ELR (cell line): ENCODE measurements at regions not wholly inside any gene's neighbourhood (a gene's known extent, or its start where the extent isn't known, plus 50 kb on each side); places are given as distances from the start of the nearest gene placed in this dataset.
"Not testable (repeated sequence)": the region's sequence is repeated elsewhere in the genome, so short reads cannot be mapped to it uniquely, and the experiment has no call there.

ENCODE experiments used
- DNase-seq: peaks from one replicate; pipeline ENCODE4 v3.0.0-alpha.2; 2015; ENCODE audit warnings: low read depth

- DNase-seq: not testable (repeated sequence)
These were observed 767.0 kb downstream of the ADCYAP1 start for GRCh38 chr18:1671710-1672109.

DNA sequence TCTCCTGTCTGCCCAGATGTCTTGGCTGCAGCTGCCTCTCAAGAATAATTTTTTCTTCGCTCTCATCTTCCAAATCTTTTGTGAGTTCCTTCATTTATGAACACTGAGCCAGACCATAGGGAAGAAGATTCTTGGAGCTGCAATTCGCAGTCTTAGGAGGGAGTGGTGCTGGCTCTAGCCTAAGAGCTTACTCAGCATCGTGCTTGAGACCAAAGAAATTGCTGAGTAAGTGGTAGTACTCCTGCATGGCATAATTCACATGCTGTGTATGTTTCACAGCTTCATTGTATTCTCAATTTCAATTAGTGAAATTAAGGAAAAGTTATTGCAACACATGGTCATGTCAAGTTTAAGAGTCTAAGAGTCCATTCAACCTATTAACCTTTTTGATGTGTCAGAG lies 771.7 kb downstream of the ADCYAP1 start:
- DNase-seq: no peak

DNA sequence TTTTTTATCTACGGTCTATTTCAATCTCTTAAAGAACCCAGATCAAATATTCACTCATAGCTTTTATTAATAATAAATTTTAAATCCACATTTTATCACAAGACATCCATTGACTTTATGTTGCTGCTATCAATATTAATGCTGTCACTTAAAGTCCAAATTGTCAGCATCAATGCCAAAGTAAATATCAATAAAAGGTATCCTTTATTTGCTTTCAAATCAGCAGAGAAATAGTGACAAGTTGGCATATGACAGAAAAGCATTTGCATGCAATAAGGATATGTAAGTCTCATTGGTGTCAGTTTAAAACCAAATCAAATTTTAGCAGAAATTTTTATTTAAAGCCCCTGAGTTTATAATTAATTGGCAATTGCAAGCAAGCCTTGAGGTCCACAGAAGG lies 775.4 kb downstream of the ADCYAP1 start:
- no peak for DNase-seq

DNA sequence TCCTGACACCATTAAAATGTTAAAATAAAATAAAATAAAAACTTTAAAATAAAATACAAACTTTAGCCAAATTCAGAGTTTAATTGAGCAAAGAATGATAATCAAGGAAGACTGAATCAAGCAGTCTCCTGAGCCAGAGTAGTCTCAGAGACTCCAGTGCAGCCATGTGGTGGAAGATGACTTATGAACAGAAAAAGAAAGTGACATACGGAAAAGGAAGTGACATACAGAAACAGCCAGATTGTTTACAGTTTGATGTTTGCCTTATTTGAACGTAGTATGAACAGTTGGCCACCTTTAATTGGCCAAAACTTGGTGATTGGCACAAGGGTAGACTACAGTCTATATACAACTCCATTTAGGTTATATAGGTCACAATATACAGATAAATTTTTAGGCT lies 787.2 kb downstream of the ADCYAP1 start:
- DNase-seq: no peak

DNA sequence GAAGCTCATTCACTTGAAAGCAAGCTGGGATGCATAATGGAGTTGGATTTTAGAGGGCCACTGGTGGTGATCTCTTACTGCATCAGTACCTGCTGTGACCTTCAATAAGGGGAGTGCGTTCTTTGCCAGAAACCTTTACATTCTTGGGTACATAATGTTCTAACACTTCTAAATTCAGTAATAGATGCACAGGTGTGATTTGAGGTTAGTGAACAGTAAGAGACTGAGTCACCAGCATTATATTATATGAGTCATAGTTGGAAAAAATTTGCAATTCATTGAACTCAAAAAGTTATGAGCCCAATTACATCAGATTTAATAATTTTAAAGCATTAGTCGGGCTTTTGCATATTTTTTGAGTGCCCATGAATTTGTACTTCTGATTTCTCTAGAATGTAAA lies 803.3 kb downstream of the ADCYAP1 start:
- no peak for DNase-seq

DNA sequence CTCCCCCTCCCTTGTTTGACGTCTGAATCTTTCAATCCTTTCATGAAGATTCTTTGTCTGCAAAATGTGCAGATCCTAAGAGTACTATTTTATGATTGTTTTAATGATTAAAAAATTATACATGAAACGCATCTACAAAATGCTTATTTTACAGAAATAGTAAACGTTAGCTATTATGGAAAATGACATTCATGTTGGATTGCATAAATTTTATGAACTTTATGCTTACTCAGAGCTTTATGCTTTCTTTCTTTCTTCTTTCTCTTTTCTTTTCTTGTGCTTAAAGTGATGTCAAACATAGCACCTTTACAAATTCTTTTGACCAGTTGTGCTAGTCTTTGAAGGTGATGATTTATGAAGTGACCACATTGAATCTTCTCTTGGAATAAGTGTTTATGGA lies 805.4 kb downstream of the ADCYAP1 start:
- no peak for DNase-seq

DNA sequence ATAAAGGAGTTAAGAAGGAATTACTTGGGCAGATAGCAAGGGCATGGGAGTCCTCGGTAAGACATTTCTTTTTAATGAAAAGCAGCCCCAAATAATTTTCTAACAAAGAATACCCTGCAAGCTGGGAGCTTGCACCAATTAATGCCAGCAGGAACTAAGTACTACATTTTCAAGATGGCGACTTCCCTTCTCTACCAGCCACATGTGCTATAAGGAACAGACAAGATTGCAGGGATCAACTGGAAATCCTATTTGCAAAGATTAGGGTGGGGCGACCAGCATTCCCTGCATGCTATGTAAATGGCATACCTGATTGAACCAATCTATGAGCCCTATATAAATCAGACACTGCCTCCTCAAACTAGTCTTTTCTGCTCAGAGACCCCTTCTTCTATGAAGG lies 827.5 kb downstream of the ADCYAP1 start:
- DNase-seq: no peak

GRCh38 chr18:1746131-1746530 lies 825.2 kb downstream of the METTL4 start:
- no peak for DNase-seq

- no peak for DNase-seq
These were observed 820.1 kb downstream of the METTL4 start for GRCh38 chr18:1751249-1751648.

- DNase-seq: peak; percentile 8
These were observed 810.4 kb downstream of the METTL4 start for GRCh38 chr18:1760901-1761300.

- no peak for DNase-seq
These were observed 797.0 kb downstream of the METTL4 start for GRCh38 chr18:1774261-1774660.

DNA sequence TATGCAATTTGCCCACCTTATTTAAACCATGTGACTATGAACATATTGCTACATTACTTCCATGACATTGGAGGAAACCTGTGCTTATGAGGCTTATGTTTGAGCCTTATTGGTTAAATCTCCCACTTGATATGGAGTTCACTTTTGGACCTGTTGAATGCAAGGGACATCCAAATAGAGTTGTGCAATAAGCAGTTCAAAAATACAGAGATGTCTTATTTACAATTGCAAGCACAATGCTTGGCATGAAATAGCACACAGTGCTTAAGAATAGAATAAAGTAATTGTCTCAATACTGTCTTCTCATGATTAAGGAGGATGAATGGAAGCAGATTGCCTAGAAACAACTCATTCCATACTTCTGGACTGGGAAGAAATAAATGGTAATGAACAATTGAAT lies 793.5 kb downstream of the METTL4 start:
- no peak for DNase-seq

DNA sequence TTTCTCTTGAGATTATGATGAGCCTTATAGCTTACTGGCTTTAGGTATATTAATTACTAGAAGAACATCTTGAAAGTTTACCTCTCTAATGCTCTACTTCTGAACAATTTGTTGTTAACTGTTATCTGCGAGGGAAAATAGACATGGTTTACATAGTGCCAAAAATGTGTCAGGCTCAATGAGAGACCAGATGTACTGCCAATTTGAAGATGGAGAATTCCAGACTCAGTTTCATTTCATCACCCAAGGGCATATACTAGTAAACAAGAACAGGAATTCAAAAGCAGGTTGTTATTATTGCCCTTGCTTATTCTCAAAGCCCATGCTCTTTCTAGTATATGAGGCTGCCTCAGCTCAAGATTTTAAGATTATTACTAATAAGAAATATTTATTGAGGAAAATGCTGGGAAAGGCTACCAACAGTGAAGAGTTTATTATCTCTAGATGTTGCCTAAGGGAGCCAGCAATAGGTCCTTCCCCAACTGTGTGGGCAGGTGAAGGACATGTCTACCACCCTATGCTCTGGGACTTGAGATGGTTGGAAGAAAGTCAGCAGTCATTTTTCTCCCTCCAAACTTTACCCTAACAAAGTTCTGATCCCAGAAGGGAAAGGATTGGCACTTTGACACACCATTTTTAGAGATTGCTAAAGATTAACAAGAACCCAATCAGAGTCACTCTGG lies 792.7 kb downstream of the METTL4 start:
- DNase-seq: no peak

DNA sequence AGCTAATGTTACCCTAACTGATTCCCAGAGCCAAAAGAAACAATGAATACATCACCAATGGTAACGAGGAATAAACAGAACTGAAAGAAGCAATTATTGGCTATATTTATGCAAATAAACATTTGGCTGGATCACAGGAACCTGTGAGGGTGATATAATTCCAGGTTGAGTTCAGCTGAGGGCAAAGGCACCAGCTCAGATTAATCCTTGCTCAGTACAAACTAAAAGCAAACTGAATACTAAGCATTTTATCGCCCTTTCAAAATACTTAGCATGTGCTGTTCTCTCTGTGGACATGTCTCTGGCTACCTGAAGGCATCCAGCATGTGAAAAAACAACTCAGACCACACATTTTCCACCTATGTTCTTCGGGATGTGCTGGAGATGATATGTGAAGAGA lies 791.7 kb downstream of the METTL4 start:
- no peak for DNase-seq

- DNase-seq: no peak
These were observed 787.2 kb downstream of the METTL4 start for GRCh38 chr18:1784113-1784512.

DNA sequence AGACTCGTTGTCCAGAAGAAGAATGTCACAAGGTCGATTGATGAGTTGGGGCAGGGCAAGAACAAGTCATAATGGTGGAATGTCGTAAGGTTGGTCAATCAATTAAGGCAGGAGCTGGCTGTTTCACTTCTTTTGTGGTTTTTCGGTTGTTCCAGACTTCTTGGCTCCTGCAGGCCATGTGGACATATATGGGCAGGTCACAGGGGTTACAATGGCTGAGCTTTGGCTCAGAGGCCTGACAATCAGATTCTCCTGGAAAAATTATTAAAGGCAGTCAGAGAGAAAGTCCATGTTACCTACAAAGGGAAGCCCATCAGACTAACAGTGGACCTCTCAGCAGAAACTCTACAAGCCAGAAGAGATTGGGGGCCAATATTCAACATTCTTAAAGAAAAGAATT lies 785.3 kb downstream of the METTL4 start:
- not testable (repeated sequence) for DNase-seq

GRCh38 chr18:1796636-1797035 lies 774.7 kb downstream of the METTL4 start:
- DNase-seq: no peak

GRCh38 chr18:1797235-1797634 lies 774.1 kb downstream of the METTL4 start:
- no peak for DNase-seq

- no peak for DNase-seq
These were observed 765.8 kb downstream of the METTL4 start for GRCh38 chr18:1805521-1805920.

GRCh38 chr18:1806884-1807615 lies 764.3 kb downstream of the METTL4 start:
- DNase-seq: no peak

DNA sequence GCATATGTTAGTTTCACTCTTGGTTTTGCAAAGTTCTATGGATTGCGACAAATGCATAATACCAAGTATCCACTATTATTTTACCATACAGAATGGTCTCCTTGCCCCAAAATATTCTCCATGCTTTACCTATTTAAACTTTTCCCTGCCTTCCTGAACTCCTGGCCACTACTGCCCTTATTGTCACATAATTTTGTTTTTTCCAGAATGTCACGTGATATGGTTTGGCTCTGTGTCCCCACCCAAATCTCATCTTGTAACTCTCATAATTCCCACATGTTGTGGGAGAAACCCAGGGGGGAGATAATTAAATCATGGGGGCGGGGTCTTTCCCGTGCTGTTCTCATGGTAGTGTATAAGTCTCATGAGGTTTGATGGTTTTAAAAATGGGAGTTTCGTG lies 760.0 kb downstream of the METTL4 start:
- DNase-seq: no peak

- DNase-seq: no peak
These were observed 746.0 kb downstream of the METTL4 start for GRCh38 chr18:1825296-1825695.

DNA sequence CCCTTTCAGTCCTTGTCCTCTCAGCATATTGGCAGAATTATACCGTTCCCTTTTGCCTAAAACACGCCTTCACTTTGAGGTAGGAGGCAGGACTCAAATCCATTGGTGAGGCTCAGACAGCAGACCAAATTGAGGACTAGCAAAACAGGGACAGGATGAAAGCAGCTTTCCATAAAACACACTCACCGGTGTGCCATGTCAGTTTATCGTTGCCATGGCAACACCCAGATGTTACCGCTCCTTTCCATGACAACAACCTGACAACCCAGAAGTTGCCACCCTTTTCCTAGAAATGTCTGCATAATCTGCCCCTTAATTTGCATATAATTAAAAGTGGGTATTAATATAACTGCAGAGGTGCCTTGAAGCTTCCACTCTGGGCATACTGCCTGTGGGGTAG lies 730.4 kb downstream of the METTL4 start:
- DNase-seq: no peak

- peak; percentile 41 for DNase-seq
These were observed 724.7 kb downstream of the METTL4 start for GRCh38 chr18:1846640-1847039.
